Central memory CD4-positive, alpha-beta T cell (primary cell): ENCODE measurements at regions not wholly inside any gene's neighbourhood (a gene's known extent, or its start where the extent isn't known, plus 50 kb on each side); places are given as distances from the start of the nearest gene placed in this dataset.
"Not testable (repeated sequence)": the region's sequence is repeated elsewhere in the genome, so short reads cannot be mapped to it uniquely, and the experiment has no call there.

Source experiments
- DNase-seq: peaks from one replicate; pipeline ENCODE4 v3.0.0; 2022

DNA sequence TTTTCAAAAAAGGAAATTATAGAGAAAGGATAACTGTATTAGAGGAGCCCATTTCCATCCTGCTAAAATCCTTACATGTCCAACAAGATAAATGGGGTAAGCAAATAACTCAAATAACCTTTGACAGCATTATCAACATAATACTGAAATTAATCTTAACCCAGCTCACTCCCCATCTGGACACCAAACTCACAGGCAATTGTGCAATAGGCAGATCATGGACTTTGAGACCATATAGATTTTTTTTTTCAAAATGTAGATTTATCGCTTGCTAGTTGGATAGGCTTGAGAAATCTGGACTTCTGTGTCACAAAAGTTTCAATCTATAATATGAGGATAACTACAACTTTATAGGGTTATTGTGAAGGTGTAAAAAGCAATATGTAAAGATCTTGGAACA, 134.4 kb upstream of the ASCC3 start:
- DNase-seq: no peak

DNA sequence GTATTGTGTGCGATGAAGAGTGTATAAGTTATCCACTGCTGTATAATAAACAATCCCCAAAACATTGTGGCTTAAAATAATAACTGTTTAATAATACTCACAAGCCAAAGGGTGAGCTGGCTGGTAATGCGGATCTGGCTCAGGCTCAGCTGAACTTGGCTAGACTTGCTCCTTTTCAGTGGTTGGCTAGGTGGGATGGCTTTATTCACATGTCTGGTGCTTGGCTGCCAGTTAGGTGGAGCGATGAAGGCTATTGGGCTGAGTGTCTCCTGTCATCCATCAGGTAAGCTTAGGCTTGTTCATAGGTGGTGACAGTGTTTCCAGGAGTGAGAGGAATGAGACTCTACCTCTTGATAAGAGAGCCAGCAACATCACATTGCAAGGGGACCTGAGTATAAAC, 135.0 kb upstream of the ASCC3 start:
- DNase-seq: no peak

DNA sequence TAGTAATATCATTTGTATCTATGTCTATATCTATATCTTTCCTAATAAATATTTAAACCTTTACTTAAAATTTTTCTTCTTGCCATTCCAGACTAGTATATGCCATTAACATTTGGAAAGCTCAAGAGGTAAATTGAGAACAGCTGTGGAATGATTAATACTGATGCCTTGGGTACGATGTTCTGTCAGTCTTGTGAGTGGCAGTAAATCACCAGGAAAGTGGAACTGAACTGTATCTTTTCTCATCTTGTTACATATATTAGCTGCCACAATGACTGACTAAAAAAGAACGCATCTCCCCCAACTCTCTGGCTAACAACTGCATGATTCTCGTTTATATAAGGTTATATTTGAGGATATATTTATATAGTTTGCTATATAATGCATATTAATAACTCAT, 137.0 kb upstream of the ASCC3 start:
- DNase-seq: no peak

DNA sequence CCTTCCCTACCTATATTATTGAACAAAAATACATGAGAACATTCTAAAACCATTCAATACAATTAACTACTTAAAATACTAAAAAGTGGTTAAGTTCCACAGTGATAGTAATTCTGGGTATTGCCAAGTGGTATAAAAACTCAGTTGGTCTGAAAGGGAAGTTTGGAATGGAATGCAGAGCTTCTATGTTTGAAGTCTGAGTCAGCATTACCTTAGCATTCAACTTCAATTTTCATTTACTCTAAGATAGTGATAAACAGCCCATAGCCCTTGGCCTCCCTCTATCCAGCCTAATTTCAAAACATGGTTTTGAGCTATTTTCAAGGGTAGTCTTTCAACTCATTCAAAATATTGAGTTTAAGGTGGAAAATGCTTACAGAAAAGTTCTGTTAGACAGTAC, 140.4 kb upstream of the ASCC3 start:
- DNase-seq: no peak

DNA sequence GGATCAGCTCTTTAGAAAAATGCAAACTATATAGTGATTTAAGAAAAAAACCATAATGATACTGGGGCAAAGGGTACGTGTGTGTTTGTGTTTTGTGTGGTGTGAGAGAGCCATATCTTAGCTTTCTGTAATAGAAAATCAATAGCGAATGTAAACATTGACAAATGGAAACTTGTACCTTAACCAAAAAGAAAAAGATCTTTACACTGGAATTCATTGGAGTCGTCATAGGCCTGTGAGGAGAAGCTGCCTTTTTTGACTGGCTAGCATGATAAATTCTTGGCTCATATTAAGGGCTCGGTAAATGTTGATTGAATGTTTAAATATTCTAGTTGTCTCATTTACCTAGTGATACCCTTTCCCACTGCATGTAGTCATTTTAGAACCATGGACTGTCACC, 161.8 kb upstream of the ASCC3 start:
- no peak for DNase-seq

DNA sequence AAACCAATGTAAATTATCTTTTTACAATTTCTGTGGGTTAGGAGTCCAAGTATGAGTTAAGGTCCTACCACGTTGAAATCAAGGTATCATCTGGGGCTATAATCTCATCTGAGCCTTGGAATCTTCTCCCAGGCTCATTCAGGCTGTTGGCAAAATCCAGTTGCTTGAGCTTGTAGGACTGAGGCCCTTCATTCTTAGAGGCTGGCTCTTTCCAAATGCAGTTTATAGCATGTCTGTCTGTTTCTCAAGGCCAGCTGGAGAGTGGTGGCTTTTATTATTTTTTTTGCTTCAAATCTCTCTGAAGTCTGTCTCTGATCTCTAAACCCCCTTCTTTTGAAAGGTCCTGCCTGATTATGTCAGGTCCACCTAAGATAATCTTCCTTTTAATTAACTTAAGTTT, 177.2 kb upstream of the ASCC3 start:
- DNase-seq: no peak

DNA sequence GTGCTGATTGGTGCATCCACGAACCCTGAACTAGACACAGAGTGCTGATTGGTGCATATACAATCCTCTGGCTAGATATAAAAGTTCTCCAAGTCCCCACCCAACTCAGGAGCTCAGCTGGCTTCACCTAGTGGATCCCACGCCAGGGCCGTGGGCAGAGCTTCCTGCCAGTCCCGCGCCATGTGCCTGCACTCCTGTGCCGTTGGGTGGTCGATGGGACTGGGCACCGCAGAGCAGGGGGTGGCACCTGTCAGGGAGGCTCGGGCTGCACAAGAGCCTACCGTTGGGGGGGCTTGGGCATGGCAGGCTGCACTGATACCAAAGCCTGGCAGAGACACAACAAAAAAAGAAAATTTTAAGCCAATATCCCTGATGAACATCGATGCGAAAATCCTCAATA, 185.4 kb upstream of the ASCC3 start:
- no peak for DNase-seq

DNA sequence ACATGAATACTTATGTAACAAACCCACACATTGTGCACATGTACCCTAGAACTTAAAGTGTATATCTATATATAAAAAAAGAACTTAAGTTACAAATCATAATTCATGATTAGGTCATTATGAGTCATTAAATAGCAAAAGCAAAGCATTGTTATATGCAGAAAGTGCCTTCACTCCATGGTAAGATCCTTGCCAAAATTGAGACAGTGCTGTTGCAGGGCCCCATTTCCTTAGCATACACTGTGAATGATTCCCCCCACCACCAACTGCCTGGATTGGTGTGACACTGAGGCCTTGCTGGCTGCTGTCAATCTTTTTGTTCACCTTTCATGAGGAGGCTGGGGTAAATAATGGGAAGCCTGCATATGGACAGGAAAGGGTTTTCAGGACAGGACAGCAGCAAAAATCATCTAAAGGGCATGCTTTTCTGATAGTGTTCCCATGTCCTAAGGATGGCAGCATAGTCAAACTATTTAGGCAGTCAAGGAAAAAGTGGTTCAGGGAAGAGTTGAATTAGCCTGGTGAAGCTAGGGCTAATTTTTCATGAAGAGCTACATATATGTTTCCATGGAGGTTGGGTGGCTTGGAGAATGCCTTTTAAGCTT, 188.2 kb upstream of the ASCC3 start:
- DNase-seq: no peak

DNA sequence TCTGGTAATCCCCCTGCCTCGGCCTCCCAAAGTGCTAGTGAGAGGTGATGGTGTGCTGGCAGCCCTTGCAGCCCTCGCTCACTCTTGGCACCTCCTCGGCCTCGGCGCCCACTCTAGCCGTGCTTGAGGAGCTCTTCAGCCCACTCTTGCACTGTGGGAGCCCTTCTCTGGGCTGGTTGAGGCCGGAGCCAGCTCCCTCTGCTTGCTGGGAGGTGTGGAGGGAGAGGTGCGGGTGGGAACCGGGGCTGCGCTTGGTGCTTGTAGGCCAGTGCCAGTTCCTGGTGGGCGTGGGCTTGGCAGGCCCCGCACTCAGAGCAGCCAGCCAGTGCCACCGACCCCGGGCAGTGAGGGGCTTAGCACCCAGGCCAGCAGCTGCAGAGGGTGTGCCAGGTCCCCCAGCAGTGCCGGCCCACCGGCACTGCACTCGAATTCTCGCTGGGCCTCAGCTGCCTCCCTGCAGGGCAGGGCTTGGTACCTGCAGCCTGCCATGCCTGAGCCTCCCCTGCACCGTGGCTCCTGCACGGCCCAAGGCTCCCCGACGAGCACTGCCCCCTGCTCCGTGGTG, 189.0 kb upstream of the ASCC3 start:
- no peak for DNase-seq

DNA sequence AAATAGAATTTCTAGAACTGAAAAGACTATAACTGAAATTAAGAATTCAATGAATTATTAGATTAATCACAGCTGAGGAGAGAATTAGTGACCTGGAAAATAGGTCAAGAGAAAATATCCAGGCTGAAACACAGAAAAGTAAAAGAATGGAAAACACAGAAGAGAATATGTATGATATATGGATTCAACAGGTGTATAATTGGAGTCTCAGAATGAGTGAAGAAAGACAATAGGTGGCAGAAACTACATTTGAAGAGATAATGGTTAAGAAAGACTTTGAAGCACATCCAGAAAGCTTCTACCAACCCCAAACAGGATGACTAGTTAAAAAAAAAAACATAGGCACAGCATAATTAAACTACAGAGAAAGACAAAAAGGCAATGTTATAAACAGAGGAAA, 196.2 kb upstream of the ASCC3 start:
- DNase-seq: no peak

DNA sequence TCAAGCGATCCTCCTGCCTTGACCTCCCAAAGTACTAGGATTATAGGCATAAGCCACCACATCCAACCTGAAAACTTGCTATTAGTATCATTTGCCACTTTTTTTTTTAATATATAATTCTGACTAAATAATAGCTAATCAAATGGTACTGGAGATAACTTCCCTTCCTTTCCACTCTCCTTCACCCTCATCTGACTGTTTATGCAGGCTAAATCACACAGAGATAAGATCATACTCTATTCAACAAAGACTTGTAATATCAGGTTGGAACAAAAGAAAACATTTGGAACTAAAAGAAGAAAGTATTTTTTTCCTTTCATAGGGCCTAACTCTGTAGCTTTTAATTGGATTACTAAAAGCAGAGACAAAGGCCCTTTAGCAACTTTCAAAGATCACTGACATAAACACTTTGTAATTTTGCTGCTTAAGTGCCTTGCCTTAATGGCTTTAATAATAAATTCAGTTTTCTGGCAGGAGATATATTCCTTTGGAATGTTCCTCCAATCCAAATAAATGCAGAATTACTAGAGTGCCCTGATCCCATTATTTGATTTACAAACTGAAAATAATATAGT, 198.7 kb upstream of the ASCC3 start:
- DNase-seq: no peak

DNA sequence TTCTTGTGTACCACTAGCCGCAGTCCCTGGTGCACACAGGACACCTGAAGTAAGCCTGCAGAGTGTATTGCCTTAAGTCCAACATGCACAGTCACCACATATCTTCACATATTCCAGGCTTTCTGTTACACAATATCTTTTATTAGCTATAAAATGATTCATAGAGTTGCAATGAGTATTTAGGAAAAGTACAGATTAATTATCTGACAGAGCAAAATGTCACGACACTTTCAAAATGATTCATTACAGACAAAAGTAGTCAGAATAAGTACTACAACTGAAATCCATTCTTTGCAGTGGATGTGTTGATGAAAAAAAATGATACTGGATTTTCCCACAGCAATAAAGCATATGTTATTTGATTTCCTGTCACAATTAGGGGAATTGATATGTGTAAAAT, 199.5 kb upstream of the ASCC3 start:
- DNase-seq: no peak

DNA sequence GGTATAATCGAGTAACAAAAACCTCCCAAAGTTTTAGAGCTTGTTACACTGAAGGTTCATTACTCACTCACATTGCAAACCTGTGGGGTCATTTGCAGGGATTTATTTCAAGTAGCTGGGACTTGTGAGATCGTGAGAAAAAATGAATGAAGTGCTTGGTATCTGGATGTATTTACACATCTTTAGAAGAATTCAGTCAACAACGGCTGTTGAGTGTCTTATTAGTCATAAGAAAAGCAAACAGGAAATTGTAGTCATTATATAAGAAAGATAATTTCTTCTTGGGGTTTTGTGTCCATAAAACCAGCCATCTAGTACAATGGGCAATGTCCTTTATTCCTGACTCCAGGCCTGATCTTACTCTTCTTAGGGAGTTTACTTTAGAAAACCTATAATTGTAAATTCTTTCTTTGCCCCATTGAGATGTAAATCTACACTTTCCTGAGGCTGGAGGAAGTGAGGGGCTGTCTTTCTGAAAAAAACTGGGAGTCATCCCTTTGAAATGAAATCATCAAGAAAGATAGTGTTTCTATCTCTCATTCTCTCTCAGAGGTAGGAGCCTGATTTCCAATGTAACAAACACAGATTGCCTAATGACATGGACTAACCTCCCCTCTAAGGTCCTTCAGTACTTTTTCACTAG, 202.5 kb upstream of the ASCC3 start:
- no peak for DNase-seq

DNA sequence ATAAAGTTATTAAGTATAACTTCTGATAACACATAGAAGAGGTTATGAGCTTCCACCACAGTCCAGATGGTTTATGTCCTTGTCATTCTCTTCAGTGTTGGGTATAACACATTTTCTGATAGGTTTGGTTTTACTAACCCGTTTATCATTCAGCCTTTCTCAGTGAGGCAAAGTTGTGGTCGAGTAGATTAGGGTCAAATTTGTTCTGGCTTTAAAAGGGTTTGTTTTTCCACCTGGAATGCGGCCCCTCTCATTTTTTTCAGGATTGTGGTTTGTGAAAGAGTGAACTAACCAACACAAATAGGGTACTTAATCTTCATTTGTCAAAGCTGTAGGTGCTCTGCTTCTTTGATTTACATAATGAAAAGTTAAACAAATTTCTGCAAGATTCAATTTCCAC, 204.2 kb upstream of the ASCC3 start:
- DNase-seq: no peak

DNA sequence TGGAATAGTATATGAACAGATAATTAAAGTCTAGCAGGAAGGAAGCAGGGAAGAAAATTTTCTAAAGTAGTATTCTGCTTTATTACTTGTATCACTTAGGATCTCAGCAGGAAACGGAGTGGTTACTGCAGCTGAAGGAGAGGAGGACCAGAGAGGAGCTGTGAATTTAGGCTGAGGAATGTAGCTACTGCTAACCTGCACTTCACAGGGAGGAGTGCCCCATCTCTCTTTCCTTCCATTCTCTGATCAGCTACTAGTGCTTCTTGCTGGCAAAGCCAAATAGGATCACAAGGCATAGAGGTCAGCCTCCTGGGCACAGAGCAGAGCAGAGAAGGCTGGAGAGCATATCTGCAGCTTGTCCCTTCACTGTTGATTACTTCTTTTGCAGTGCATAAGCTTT, 205.3 kb upstream of the ASCC3 start:
- DNase-seq: no peak

DNA sequence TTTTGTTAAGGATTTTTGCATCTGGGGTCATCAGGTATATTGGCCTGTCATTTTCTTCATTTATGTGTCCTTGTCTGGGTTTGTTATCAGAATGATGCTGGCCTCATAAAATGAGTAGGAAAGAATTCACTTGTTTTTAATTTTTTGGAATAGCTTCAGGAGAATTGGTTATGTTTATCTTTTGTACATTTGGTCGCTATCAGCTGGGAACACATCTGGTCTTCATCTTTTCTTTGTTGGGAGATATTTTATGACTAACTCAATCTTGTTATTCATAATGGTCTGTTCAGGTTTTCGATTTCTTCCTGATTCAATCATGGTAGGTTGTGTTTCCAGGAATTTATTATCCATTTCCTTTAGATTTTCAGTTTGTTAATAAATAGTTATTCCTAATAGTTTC, 207.5 kb upstream of the ASCC3 start:
- no peak for DNase-seq

DNA sequence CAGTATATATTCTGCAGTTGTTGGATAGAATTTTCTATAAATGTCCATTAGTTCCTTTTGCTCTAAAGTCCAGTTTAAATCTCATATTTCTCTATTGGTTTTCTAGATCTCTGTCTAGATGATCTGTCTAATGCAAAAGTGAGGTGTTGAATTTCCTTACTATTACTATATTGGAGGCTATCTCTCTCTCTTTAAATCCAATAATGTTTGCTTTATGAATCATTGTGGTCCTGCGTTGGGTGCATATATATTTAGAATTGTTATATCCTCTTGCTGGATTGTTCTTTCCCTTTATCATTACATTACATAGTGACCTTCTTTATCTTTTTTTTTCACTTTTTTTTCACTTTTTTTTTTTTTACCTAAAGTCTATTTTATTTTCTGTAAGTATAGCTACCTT, 208.5 kb upstream of the ASCC3 start:
- no peak for DNase-seq

DNA sequence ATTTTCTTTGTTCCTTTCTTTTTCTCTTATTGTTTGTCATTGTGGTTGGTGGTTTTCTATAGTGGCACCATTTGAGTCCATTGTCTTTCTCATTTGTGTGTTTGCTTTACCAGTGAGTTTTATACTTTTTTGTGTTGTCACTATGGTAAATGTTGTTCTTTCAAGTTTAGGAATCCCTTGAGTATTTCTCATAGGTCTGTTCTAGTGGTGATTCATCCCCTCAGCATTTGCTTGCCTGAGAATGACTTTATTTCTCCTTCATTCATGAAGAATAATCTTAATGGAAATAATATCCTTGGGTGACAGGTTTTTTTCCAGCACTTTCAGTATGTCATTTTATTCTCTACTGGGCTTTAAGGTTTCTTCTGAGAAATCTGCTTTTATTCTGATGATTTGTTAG, 209.2 kb upstream of the ASCC3 start:
- DNase-seq: no peak

DNA sequence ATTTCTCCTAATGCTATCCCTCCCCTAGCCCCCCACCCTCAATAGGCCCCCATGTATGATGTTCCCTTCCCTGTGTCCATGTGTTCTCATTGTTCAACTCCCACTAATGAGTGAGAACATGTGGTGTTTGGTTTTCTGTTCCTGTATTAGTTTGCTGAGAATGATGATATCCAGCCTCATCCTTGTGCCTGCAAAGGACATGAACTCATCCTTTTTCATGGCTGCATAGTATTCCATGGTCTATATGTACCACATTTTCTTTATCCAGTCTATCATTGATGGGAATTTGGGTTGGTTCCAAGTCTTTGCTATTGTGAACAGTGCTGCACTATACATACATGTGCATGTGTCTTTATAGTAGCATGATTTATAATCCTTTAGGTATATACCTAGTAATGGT, 217.5 kb upstream of the ASCC3 start:
- not testable (repeated sequence) for DNase-seq

DNA sequence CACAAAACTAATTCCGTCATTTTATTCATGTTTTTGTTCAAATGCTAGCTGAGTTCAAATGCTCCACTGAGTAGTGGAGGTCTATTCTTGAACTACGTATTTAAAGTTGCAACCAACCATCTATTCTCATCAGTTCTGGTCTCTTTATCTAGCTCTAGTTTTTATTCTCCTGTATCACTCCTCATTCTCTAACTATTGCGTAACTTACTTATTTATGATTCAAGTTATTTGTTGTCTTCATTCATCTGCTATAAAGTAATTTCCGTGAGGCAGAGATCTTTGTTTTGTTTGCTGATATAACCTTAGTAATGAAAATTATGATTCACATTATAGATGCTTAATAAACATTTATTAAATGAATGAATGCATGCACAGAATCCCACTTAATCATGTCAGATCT, 221.6 kb upstream of the ASCC3 start:
- no peak for DNase-seq

DNA sequence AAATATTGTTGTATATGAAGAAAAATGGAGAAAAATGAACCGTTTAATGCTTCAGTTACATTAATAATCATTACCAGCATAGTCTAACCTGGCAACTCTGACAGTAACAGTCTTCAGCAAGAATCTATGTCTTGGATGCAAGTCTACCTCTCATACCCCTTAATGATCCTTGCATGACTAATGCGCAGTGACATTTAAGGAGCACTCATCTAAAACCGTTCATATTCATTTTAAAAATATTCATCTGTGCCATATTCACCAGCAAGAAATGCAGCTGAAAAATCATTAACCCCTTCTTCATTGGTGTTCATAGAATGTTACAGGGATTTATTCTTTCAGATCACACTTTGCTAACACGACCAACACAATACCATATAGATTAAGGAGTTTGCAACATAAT, 227.2 kb upstream of the ASCC3 start:
- no peak for DNase-seq

DNA sequence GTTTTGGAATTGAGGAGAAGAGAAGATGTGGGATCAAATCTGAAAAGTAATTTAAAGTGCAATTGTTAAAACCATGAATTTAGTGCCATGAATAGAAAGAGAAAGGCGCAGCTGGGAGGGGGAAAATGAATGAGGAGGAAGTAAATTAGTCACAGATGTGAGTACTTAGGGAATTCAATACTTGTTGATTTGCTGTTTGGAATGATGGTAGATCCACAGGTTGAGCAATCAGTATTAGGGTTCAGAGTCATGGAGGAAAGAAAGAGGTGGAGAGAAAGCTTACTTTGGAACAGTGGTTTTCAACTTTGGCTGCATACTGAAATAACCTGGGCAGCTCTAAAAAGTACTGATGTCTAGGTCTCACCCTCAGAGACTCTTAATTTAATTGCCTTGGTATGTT, 229.7 kb upstream of the ASCC3 start:
- no peak for DNase-seq

DNA sequence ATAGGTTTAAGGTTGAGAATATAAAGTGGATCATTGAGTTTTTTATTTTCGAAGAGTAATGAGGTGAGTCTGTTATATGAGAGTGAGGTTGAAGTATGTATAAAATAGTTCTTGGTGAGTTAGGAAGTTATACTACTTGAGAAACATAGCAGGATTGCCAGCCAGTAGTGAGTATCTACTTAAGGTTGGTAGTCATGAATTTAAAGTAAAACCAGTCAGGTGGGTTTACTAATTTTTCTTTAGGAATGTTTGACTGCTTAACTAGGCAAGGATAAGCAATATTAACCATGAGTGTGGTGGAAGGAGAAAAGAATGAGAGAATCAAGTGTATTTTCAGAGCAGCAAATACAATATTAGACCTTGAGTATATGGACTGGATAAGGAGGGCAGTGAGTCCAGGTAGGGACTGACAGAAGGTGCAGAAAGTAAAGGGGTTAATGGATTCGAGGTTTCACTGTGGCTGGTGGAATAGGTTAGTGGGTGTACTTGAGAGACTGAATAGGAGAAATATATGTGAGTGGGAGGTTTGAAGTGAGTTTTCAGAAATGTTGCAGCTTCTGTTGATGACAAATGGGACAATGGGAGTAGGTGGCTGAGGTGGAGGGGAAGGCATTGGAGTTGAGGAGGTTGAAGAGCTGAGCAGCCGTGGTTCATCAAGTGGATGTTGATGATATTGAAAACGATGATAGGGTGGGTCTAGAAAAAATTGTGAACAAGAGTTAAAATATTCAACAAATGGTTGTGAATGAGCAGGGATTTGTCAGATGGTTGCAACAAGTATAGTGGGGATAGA, 232.5 kb upstream of the ASCC3 start:
- DNase-seq: no peak

DNA sequence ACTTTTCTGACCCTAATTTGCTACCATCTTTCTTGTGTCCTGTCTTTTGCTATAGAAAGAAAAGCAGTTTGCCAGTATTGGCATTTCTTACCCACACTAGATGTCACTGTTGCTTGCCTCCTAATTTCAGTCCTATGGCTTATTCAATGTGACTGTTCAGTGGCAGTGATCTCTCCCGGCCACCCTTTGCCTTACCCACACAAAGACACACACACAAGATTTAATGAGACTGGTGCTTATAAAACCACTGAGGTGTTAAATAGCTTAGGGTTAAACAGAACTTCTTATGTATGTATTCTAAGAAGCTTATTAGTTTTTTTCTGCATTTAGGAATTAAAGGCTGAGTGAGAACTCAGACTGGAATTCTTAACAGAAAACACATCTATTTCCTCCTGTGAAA, 233.6 kb upstream of the ASCC3 start:
- DNase-seq: no peak
